K562 (cell line): ENCODE measurements at regions not wholly inside any gene's neighbourhood (a gene's known extent, or its start where the extent isn't known, plus 50 kb on each side); places are given as distances from the start of the nearest gene placed in this dataset.

Source experiments
- ATAC-seq: fragments of 200-7000 bp; cut with Tn5 transposase; 3 replicates; pipeline ENCODE4 v1.9.1; 2020; ENCODE audit warnings: moderate library complexity
- BruUV-seq: library from RNA; stranded (reverse); fragments of 400-500 nt; replicated peaks from 2 replicates; lab custom pipeline; 2021; lab: Mats Ljungman, UMichigan
- CTCF ChIA-PET: fragments of 300-600 bp; formaldehyde crosslinking; extraction: SDS; loops from one replicate; lab custom pipeline; 2021; ENCODE audit warnings: low intra/inter-chr PET ratio; lab: Yijun Ruan, JAX
- POLR2A ChIA-PET: fragments of 300-600, 350-650 bp; sonication (Branson Sonifier 250); formaldehyde crosslinking; extraction: SDS; loops from one replicate; lab custom pipeline; 2021; ENCODE audit warnings: antibody characterized with exemption, inconsistent platforms; lab: Yijun Ruan, JAX
- DNase-seq, 4 experiments: peaks; one replicate each; pipeline versions ENCODE4 v3.0.0 to v3.0.0-alpha.2; 2011 to 2018; ENCODE audit warnings: low spot score in 3 of 4, mixed read lengths in 3 of 4; ENCODE audit errors: extremely low read depth in 1 of 4
- FAIRE-seq: peaks from 2 replicates; lab custom pipeline; 2011; peaks lifted over from hg19 to GRCh38; lab: Jason Lieb, UNC
- H2AFZ ChIP-seq: 2 replicates; pipeline ENCODE4 v1.6.0; 2011; ENCODE audit warnings: low read depth, low read length, control low read depth, inconsistent platforms
- H3K27ac ChIP-seq: fragments of 200-600 bp; 3 replicates; pipeline ENCODE4 v1.8.0; 2011; ENCODE audit warnings: low read depth, mild to moderate bottlenecking, control low read depth, inconsistent platforms, low read length, moderate library complexity, mixed read lengths; ENCODE audit errors: extremely low read depth
- H3K27me3 ChIP-seq, 2 experiments: fragments of 300-600 bp in 1 of 2; 2 replicates in 1 of 2; 3 replicates in 1 of 2; pipeline versions ENCODE4 v1.6.0 to v1.8.0; 2011; ENCODE audit warnings: inconsistent platforms in 2 of 2, low read length in 2 of 2, mild to moderate bottlenecking in 1 of 2, mixed read lengths in 1 of 2, moderate library complexity in 1 of 2; ENCODE audit not compliant: control insufficient read depth in 2 of 2, insufficient read depth in 2 of 2
- H3K36me3 ChIP-seq: fragments of 300-600 bp; 3 replicates; pipeline ENCODE4 v1.8.0; 2011; ENCODE audit warnings: mild to moderate bottlenecking, low read length, inconsistent platforms; ENCODE audit not compliant: control insufficient read depth, insufficient read depth
- H3K4me1 ChIP-seq, 2 experiments: fragments of 200-600 bp in 1 of 2; replicated peaks in 1 of 2; 2 replicates in 1 of 2; 3 replicates in 1 of 2; pipeline versions ENCODE4 v1.5.1 to v1.8.0; 2011; ENCODE audit warnings: inconsistent platforms in 2 of 2, low read length in 2 of 2, mild to moderate bottlenecking in 1 of 2, mixed read lengths in 1 of 2, moderate library complexity in 1 of 2; ENCODE audit not compliant: control insufficient read depth in 2 of 2, insufficient read depth in 2 of 2
- H3K4me2 ChIP-seq: 2 replicates; pipeline ENCODE4 v1.6.1; 2011; ENCODE audit warnings: low read length, control low read depth, inconsistent platforms, mixed read lengths; ENCODE audit not compliant: insufficient read depth
- H3K4me3 ChIP-seq: fragments of 200-600 bp; sonication (generic), shearing (Covaris generic); 2 replicates; pipeline ENCODE4 v1.5.1; 2016; ENCODE audit warnings: control low read depth, inconsistent platforms
- H3K79me2 ChIP-seq: fragments of 200-600 bp; 3 replicates; pipeline ENCODE4 v1.8.0; 2011; ENCODE audit warnings: low read length, inconsistent platforms; ENCODE audit not compliant: control insufficient read depth, insufficient read depth
- H3K9ac ChIP-seq, 2 experiments: 2 replicates each; pipeline versions ENCODE4 v1.6.0 to v1.6.1; 2011; ENCODE audit warnings: low read depth in 2 of 2, low read length in 2 of 2, control low read depth in 1 of 2, inconsistent platforms in 1 of 2, mild to moderate bottlenecking in 1 of 2, mixed read lengths in 1 of 2; ENCODE audit not compliant: insufficient read depth in 1 of 2
- H3K9me1 ChIP-seq: one replicate; pipeline ENCODE4 v1.6.0; 2011; ENCODE audit warnings: inconsistent platforms, mild to moderate bottlenecking, low read length, moderate library complexity; ENCODE audit not compliant: control insufficient read depth, insufficient read depth
- H3K9me3 ChIP-seq: replicated peaks from 2 replicates; pipeline ENCODE4 v1.5.1; 2011; ENCODE audit warnings: low read depth, low read length, inconsistent platforms; ENCODE audit not compliant: control insufficient read depth, insufficient read depth
- H4K20me1 ChIP-seq: replicated peaks from 2 replicates; pipeline ENCODE4 v1.6.1; 2011; ENCODE audit warnings: low read length, inconsistent platforms, mixed read lengths; ENCODE audit not compliant: control insufficient read depth, insufficient read depth
- HMGN3 ChIP-seq: IDR thresholded peaks from 2 replicates; pipeline ENCODE4 v1.6.1; 2011; ENCODE audit warnings: borderline replicate concordance, low read depth, mild to moderate bottlenecking, mixed read lengths, low read length; ENCODE audit not compliant: insufficient read length; ENCODE audit errors: extremely low read depth
- HNRNPK ChIP-seq: fragments of 200-400 bp; formaldehyde crosslinking; IDR thresholded peaks from one replicate; pipeline ENCODE4 v1.6.1; 2018; ENCODE audit warnings: mild to moderate bottlenecking, low read depth, low read length; ENCODE audit not compliant: poor library complexity, severe bottlenecking
- JUNB ChIP-seq: fragments of 450-650 bp; formaldehyde crosslinking; conservative IDR thresholded peaks from 2 replicates; pipeline ENCODE4 v1.4.0; 2020; ENCODE audit warnings: mild to moderate bottlenecking
- KLF6 ChIP-seq: fragments of 250-450 bp; sonication (Bioruptor Pico); IDR thresholded peaks from 2 replicates; pipeline ENCODE4 v1.4.0; 2020; ENCODE audit warnings: mild to moderate bottlenecking, moderate library complexity, borderline replicate concordance
- MAFF ChIP-seq: IDR thresholded peaks from 2 replicates; pipeline ENCODE4 v1.6.1; 2012; ENCODE audit warnings: low read length, improper control_type of control experiment
- MAZ ChIP-seq, 2 experiments: fragments of 450-650 bp in 1 of 2; sonication (generic) in 1 of 2; formaldehyde crosslinking; IDR thresholded peaks in 1 of 2; conservative IDR thresholded peaks in 1 of 2; 2 replicates each; pipeline versions ENCODE4 v1.4.0 to v1.5.0; 2020; ENCODE audit warnings: mild to moderate bottlenecking in 1 of 2, missing genetic modification reagents in 1 of 2
- POLR3A ChIP-seq: IDR thresholded peaks from 2 replicates; pipeline ENCODE4 v1.6.1; 2011; ENCODE audit warnings: borderline replicate concordance, mild to moderate bottlenecking, moderate library complexity; ENCODE audit not compliant: insufficient read length, insufficient read depth; ENCODE audit errors: extremely low read depth
- ZKSCAN1 ChIP-seq: fragments of 150-350 bp; IDR thresholded peaks from 2 replicates; pipeline ENCODE4 v1.6.1; 2016; ENCODE audit warnings: low read depth, low read length
- WGBS: fragments of 100-300 bp; shearing (Covaris generic); methylation state at CpG from one replicate; pipeline ENCODE4 v1.1.6; 2016; ENCODE audit warnings: low coverage, mixed read lengths; ENCODE audit not compliant: insufficient coverage; ENCODE audit errors: missing lambda C conversion rate; 5-methylcytosine and 5-hydroxymethylcytosine counted together
- in situ Hi-C: fragments of 300-500 bp; cut with MboI; formaldehyde crosslinking; loops from 4 replicates; pipeline ENCODE4 v1.15.0; 2018; ENCODE audit warnings: inconsistent platforms, mixed read lengths
- intact Hi-C: fragments of 100-400 bp; cut with micrococcal nuclease; formaldehyde crosslinking; loops from 2 replicates; pipeline ENCODE4 v1.14.2; 2022
- TF ChIP-seq, protein P1 (sequence below): fragments of 450-650 bp; IDR thresholded peaks from 2 replicates; pipeline ENCODE4 v1.6.1; 2017; ENCODE audit warnings: antibody characterized with exemption, mild to moderate bottlenecking
- TF ChIP-seq, protein P2 (sequence below): sonication (generic); formaldehyde crosslinking; IDR thresholded peaks from 2 replicates; pipeline ENCODE4 v1.8.1; 2023; ENCODE audit warnings: mild to moderate bottlenecking, missing genetic modification reagents

DNA sequence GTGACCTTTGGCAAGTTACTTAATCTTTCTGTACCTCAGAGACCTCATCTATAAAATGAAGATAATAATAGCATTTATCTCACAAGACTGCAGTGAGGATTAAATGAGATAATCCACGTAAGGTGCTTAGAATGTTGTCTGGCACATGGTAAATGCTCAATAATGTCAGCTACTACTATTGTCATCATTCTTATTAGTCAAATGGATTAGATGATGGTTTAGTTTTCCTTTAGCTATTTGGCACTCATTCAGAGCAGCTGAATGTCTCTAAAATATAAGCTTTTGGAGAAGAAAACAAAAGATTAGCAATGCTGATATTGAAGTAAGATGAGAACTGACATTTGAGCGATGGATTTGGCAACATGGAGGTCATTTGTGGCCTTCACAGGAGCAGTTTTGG lies 125.1 kb downstream of the AQP4 start:
- H3K27ac ChIP-seq: no peak overlapping the region
- no peaks in the 10 kb centered on the region for H3K9me3 ChIP-seq
- no peaks in the 10 kb centered on the region for H3K9me1 ChIP-seq
- no peaks in the 10 kb centered on the region for H3K27me3 ChIP-seq
- intact Hi-C loops: no loop called here
- H3K4me1 ChIP-seq: no peaks in the 10 kb centered on the region
- POLR2A ChIA-PET: no interaction called here
- no peak overlapping the region for H3K9ac ChIP-seq
- no peaks in the 10 kb centered on the region for H3K79me2 ChIP-seq
- no peak overlapping the region for H3K4me3 ChIP-seq
- no peaks in the 10 kb centered on the region for H3K36me3 ChIP-seq
- TF ChIP-seq MAZ (CRISPR knock-in tag; conservative IDR thresholded peaks at IDR 0.05 in 1 of 2, IDR thresholded peaks at IDR 0.05 in 1 of 2): no peak
- no peak for TF ChIP-seq HMGN3
- no peak for TF ChIP-seq HNRNPK
- TF ChIP-seq, protein P1, sequence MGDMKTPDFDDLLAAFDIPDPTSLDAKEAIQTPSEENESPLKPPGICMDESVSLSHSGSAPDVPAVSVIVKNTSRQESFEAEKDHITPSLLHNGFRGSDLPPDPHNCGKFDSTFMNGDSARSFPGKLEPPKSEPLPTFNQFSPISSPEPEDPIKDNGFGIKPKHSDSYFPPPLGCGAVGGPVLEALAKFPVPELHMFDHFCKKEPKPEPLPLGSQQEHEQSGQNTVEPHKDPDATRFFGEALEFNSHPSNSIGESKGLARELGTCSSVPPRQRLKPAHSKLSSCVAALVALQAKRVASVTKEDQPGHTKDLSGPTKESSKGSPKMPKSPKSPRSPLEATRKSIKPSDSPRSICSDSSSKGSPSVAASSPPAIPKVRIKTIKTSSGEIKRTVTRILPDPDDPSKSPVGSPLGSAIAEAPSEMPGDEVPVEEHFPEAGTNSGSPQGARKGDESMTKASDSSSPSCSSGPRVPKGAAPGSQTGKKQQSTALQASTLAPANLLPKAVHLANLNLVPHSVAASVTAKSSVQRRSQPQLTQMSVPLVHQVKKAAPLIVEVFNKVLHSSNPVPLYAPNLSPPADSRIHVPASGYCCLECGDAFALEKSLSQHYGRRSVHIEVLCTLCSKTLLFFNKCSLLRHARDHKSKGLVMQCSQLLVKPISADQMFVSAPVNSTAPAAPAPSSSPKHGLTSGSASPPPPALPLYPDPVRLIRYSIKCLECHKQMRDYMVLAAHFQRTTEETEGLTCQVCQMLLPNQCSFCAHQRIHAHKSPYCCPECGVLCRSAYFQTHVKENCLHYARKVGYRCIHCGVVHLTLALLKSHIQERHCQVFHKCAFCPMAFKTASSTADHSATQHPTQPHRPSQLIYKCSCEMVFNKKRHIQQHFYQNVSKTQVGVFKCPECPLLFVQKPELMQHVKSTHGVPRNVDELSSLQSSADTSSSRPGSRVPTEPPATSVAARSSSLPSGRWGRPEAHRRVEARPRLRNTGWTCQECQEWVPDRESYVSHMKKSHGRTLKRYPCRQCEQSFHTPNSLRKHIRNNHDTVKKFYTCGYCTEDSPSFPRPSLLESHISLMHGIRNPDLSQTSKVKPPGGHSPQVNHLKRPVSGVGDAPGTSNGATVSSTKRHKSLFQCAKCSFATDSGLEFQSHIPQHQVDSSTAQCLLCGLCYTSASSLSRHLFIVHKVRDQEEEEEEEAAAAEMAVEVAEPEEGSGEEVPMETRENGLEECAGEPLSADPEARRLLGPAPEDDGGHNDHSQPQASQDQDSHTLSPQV: no peak
- TF ChIP-seq, protein P2, sequence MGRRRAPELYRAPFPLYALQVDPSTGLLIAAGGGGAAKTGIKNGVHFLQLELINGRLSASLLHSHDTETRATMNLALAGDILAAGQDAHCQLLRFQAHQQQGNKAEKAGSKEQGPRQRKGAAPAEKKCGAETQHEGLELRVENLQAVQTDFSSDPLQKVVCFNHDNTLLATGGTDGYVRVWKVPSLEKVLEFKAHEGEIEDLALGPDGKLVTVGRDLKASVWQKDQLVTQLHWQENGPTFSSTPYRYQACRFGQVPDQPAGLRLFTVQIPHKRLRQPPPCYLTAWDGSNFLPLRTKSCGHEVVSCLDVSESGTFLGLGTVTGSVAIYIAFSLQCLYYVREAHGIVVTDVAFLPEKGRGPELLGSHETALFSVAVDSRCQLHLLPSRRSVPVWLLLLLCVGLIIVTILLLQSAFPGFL (CRISPR knock-in tag): no peak
- no peak for TF ChIP-seq POLR3A
- no peak for TF ChIP-seq MAFF
- no peak for TF ChIP-seq KLF6 (CRISPR knock-in tag)
- no peak for TF ChIP-seq ZKSCAN1
- no peak for TF ChIP-seq JUNB (CRISPR knock-in tag)
- TF ChIP-seq, all 486 proteins: peak for 0
- BruUV-seq: no TSS peak
- DNase-seq: no peak
- CTCF ChIA-PET: no interaction called here
- ATAC-seq: no peak
- Histone ChIP-seq H2AFZ (no peak overlapping the region), H3K4me2 (no peak overlapping the region), H4K20me1 (no peaks in the 10 kb centered on the region)
- FAIRE-seq: no peak
- WGBS: 4% methylated on average over 2 of the region's 2 CpGs
- in situ Hi-C loops: no loop called here
